Chondrocyte (in vitro differentiated cells): ENCODE measurements at regions not wholly inside any gene's neighbourhood (a gene's known extent, or its start where the extent isn't known, plus 50 kb on each side); places are given as distances from the start of the nearest gene placed in this dataset.

Source experiments
- DNase-seq: peaks from one replicate; pipeline ENCODE4 v3.0.0; 2021; ENCODE audit warnings: mixed read lengths, low spot score
- H3K27ac Mint-ChIP-seq: one replicate; pipeline ENCODE4 v1.8.0; 2021; ENCODE audit warnings: mild to moderate bottlenecking, moderate library complexity, mixed read lengths; ENCODE audit not compliant: unreplicated experiment
- H3K27me3 Mint-ChIP-seq: 2 replicates; pipeline ENCODE4 v1.8.0; 2021; ENCODE audit warnings: low read depth, mixed read lengths
- H3K36me3 Mint-ChIP-seq: 2 replicates; pipeline ENCODE4 v1.8.0; 2021; ENCODE audit warnings: low read depth, mixed read lengths
- H3K4me1 Mint-ChIP-seq: 2 replicates; pipeline ENCODE4 v1.8.0; 2021; ENCODE audit warnings: low read depth, mild to moderate bottlenecking, mixed read lengths
- H3K4me3 Mint-ChIP-seq: one replicate; pipeline ENCODE4 v1.8.0; 2021; ENCODE audit warnings: mild to moderate bottlenecking, moderate library complexity, mixed read lengths; ENCODE audit not compliant: unreplicated experiment
- H3K9me3 Mint-ChIP-seq: 2 replicates; pipeline ENCODE4 v1.8.0; 2021; ENCODE audit warnings: low read depth, mixed read lengths
- TF ChIP-seq, protein P1 (sequence below): fragments of 200-600 bp; sonication (generic); IDR thresholded peaks from 2 replicates; pipeline ENCODE4 v1.5.0; 2021; ENCODE audit warnings: antibody characterized with exemption, mild to moderate bottlenecking, moderate library complexity

DNA sequence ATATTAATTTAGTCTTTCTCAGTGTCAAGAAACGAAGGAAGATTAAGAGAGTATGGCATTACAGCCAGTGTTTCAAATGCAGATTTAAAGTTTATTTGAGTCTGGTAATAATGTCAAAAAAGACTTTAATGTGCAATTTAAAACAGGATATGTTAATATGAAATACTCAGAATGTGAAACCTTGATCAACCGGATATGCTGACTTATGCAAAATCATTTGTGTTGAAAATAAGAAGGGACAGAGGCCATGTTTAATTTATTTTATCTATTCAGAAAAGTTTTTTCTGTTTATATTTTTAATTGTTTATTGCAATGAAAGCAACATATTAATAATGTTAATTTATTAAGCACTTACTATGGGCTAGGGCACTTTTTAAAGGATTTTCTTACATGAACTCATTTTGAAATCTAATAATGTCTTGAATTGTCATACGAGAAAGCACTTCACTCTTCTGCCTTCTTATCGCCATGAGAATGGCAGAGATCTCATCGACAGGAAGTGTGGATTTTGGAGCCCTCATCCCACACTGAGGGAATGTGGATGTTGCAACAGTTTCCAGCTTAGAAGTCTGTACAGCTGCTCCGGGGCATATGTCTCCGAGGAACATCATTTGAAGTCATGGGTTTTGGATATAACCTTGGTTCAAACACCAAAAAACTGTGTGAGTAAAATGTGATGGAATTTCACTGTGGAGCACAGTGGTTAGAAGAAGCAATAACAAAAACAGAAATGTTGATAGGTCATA, 1410.4 kb downstream of the EPHA7 start:
- no peaks in the 10 kb centered on the region for H3K4me1 Mint-ChIP-seq
- H3K27ac Mint-ChIP-seq, result no peak overlapping the region
- H3K9me3 Mint-ChIP-seq, result no peaks in the 10 kb centered on the region
- no peak overlapping the region for H3K4me3 Mint-ChIP-seq
- H3K36me3 Mint-ChIP-seq, result no peaks in the 10 kb centered on the region
- no peak for DNase-seq
- H3K27me3 Mint-ChIP-seq, result no peaks in the 10 kb centered on the region
- TF ChIP-seq, protein P1, sequence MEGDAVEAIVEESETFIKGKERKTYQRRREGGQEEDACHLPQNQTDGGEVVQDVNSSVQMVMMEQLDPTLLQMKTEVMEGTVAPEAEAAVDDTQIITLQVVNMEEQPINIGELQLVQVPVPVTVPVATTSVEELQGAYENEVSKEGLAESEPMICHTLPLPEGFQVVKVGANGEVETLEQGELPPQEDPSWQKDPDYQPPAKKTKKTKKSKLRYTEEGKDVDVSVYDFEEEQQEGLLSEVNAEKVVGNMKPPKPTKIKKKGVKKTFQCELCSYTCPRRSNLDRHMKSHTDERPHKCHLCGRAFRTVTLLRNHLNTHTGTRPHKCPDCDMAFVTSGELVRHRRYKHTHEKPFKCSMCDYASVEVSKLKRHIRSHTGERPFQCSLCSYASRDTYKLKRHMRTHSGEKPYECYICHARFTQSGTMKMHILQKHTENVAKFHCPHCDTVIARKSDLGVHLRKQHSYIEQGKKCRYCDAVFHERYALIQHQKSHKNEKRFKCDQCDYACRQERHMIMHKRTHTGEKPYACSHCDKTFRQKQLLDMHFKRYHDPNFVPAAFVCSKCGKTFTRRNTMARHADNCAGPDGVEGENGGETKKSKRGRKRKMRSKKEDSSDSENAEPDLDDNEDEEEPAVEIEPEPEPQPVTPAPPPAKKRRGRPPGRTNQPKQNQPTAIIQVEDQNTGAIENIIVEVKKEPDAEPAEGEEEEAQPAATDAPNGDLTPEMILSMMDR, result no peak

DNA sequence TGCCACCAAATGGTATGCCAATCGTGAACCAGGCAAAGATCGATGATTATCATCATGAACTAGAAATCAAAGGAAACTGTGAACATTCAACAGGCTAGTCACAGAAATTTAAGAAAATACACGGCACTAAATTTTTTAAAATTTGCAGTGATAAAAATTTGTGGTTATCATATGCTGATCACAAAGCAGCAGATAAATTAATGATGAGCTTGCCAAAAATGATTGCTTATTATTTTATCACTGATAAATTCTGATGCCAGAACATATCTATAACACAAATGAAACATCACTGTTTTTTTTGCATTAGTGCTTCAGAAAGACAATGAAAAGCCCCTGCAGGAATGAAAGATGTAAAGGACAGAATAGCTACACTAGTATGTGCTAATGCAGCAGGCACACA, 1413.2 kb upstream of the MAP3K7 start:
- Mint-ChIP-seq H3K4me3 (no peak overlapping the region), H3K4me1 (no peaks in the 10 kb centered on the region), H3K9me3 (peaks cover 19% of the 10 kb centered on the region), H3K36me3 (peaks cover 5% of the 10 kb centered on the region), H3K27me3 (no peaks in the 10 kb centered on the region), H3K27ac (no peak overlapping the region)
- no peak for DNase-seq
- TF ChIP-seq, protein P1, result no peak

DNA sequence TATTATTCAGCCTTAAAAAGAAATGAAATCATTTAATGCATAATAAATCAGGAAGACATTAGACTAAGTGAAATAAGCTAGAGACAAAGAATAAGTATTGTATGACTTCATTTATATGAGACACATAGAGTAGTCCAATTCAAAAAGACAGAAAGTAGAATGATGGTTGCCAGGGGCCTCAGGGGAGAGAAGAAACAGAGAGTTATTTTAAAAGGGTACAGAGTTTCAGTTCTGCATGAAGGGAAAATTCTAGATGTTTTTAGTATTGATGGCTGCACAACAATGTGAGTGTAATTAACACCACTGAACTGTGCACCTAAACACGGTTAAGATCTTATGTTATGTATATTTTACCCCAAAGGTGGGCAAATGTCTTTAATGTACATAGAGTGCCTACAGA, 1407.9 kb upstream of the MAP3K7 start:
- H3K9me3 Mint-ChIP-seq, result peaks cover 15% of the 10 kb centered on the region
- H3K36me3 Mint-ChIP-seq, result peaks cover 3% of the 10 kb centered on the region
- H3K27me3 Mint-ChIP-seq, result no peaks in the 10 kb centered on the region
- DNase-seq, result no peak
- no peaks in the 10 kb centered on the region for H3K4me1 Mint-ChIP-seq
- TF ChIP-seq, protein P1, result no peak
- H3K4me3 Mint-ChIP-seq, result no peak overlapping the region
- no peak overlapping the region for H3K27ac Mint-ChIP-seq

DNA sequence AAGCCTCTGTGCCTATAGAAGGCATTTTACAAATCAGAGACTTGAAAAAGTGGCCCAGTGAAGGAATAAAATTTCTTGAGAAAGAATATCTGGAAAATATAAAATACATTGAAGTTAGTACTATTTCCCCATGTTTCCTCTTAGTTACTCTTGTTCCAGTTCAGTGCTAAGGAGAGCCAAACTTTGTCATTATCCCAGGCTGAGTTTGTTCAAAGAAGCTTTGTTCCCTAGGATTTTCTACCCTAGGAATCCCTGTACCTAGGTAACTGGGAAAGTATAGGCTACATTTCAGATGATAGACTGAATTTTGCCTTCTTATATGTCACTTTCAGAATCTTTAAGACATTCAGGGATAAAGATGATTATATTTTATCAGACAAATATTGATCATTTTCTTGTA, 1395.7 kb upstream of the MAP3K7 start:
- Mint-ChIP-seq H3K36me3 (no peaks in the 10 kb centered on the region), H3K4me1 (no peaks in the 10 kb centered on the region), H3K27ac (no peak overlapping the region), H3K27me3 (no peaks in the 10 kb centered on the region), H3K4me3 (no peak overlapping the region), H3K9me3 (no peaks in the 10 kb centered on the region)
- TF ChIP-seq, protein P1, result no peak
- no peak for DNase-seq

DNA sequence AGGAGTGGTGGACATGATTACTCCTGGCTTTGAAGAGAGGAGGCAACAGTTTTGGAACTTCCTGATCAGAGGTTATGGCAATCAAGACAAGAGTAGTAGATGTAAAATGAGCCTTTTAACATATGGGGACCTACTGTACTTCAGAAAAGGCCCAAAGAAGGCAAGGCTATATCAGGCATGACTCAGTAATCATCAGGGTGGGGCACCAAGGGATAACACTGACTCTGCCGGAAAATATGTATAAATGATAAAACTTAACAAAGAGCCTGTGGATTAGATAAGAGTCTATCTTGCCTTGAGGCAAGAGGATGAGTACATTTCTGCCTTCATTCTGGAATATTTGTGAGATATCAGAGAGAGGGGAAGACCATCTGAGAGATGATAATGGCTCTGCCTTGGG, 1389.9 kb upstream of the MAP3K7 start:
- Mint-ChIP-seq H3K9me3 (peaks cover 12% of the 10 kb centered on the region), H3K27me3 (no peaks in the 10 kb centered on the region), H3K27ac (no peak overlapping the region), H3K4me3 (no peak overlapping the region), H3K36me3 (peaks cover 3% of the 10 kb centered on the region), H3K4me1 (no peaks in the 10 kb centered on the region)
- DNase-seq, result no peak
- TF ChIP-seq, protein P1, result no peak
